Endodermal cell (in vitro differentiated cells): ENCODE measurements at regions not wholly inside any gene's neighbourhood (a gene's known extent, or its start where the extent isn't known, plus 50 kb on each side); places are given as distances from the start of the nearest gene placed in this dataset.
A peak's percentile ranks its signal among the peaks of the same experiment; 100 is the strongest.

Source experiments
- DNase-seq: peaks from one replicate; pipeline ENCODE4 v3.0.0-alpha.2; 2017
- H3K27ac ChIP-seq: 2 replicates; pipeline ENCODE4 v1.5.1; 2013; ENCODE audit warnings: mild to moderate bottlenecking, low read depth, low read length, moderate library complexity
- H3K27me3 ChIP-seq: 2 replicates; pipeline ENCODE4 v1.6.1; 2013; ENCODE audit warnings: mild to moderate bottlenecking, low read length, moderate library complexity; ENCODE audit not compliant: insufficient read depth, control insufficient read depth, poor library complexity, severe bottlenecking
- H3K36me3 ChIP-seq: 2 replicates; pipeline ENCODE4 v1.7.0; 2013; ENCODE audit warnings: mild to moderate bottlenecking, low read length, moderate library complexity; ENCODE audit not compliant: control insufficient read depth, insufficient read depth
- H3K4me1 ChIP-seq: one replicate; pipeline ENCODE4 v1.7.0; 2013; ENCODE audit warnings: low read length; ENCODE audit not compliant: control insufficient read depth, insufficient read depth
- H3K4me3 ChIP-seq: 2 replicates; pipeline ENCODE4 v1.5.1; 2013; ENCODE audit warnings: mild to moderate bottlenecking, low read length, moderate library complexity
- H3K9ac ChIP-seq: 2 replicates; pipeline ENCODE4 v1.6.1; 2013; ENCODE audit warnings: mild to moderate bottlenecking, low read length, moderate library complexity; ENCODE audit not compliant: poor library complexity, severe bottlenecking; ENCODE audit errors: extremely low read depth
- H3K9me3 ChIP-seq: 2 replicates; pipeline ENCODE4 v1.6.1; 2013; ENCODE audit warnings: mild to moderate bottlenecking, low read length, moderate library complexity; ENCODE audit not compliant: control insufficient read depth
- H3K27ac Mint-ChIP-seq: 2 replicates; pipeline ENCODE4 v1.8.0; 2020; ENCODE audit warnings: mixed read lengths
- H3K27me3 Mint-ChIP-seq: 2 replicates; pipeline ENCODE4 v1.8.0; 2021; ENCODE audit warnings: mild to moderate bottlenecking, mixed read lengths; ENCODE audit not compliant: insufficient read depth
- H3K36me3 Mint-ChIP-seq: 2 replicates; pipeline ENCODE4 v1.8.0; 2020; ENCODE audit warnings: low read depth, mixed read lengths
- H3K4me1 Mint-ChIP-seq: 2 replicates; pipeline ENCODE4 v1.8.0; 2020; ENCODE audit warnings: mixed read lengths
- H3K4me3 Mint-ChIP-seq: 2 replicates; pipeline ENCODE4 v1.8.0; 2020; ENCODE audit warnings: mild to moderate bottlenecking, moderate library complexity, mixed read lengths
- H3K9me3 Mint-ChIP-seq: 2 replicates; pipeline ENCODE4 v1.8.0; 2020; ENCODE audit warnings: mild to moderate bottlenecking, mixed read lengths
- WGBS, 2 experiments: methylation state at CpG; one replicate each; pipeline versions ENCODE4 v1.1.5 to v1.1.7; 2013; ENCODE audit warnings: missing lambda C conversion rate in 2 of 2, mixed read lengths in 1 of 2; ENCODE audit not compliant: insufficient coverage in 1 of 2, insufficient read length in 1 of 2; 5-methylcytosine and 5-hydroxymethylcytosine counted together
- TF ChIP-seq, protein P1 (sequence below): fragments of 200-600 bp; sonication (generic); conservative IDR thresholded peaks from 2 replicates; pipeline ENCODE4 v1.5.0; 2021; ENCODE audit warnings: antibody characterized with exemption, mild to moderate bottlenecking

GRCh38 chr4:126678618-126679017 lies 954.1 kb upstream of the INTU start:
- Mint-ChIP-seq H3K4me1 (peaks cover 7% of the 10 kb centered on the region), H3K4me3 (no peak overlapping the region), H3K36me3 (no peaks in the 10 kb centered on the region), H3K27me3 (no peaks in the 10 kb centered on the region), H3K27ac (no peak overlapping the region), H3K9me3 (no peaks in the 10 kb centered on the region)
- no peaks in the 10 kb centered on the region for H3K4me1 ChIP-seq
- peak overlapping the region; percentile 36 for H3K27ac ChIP-seq
- no peaks in the 10 kb centered on the region for H3K9me3 ChIP-seq
- 60 to 81% methylated on average over 1 to 2 of the region's 2 CpGs for WGBS, 2 experiments
- H3K27me3 ChIP-seq, result no peaks in the 10 kb centered on the region
- H3K9ac ChIP-seq, result no peak overlapping the region
- no peak for DNase-seq
- H3K4me3 ChIP-seq, result no peak overlapping the region
- H3K36me3 ChIP-seq, result no peaks in the 10 kb centered on the region
- TF ChIP-seq, protein P1, sequence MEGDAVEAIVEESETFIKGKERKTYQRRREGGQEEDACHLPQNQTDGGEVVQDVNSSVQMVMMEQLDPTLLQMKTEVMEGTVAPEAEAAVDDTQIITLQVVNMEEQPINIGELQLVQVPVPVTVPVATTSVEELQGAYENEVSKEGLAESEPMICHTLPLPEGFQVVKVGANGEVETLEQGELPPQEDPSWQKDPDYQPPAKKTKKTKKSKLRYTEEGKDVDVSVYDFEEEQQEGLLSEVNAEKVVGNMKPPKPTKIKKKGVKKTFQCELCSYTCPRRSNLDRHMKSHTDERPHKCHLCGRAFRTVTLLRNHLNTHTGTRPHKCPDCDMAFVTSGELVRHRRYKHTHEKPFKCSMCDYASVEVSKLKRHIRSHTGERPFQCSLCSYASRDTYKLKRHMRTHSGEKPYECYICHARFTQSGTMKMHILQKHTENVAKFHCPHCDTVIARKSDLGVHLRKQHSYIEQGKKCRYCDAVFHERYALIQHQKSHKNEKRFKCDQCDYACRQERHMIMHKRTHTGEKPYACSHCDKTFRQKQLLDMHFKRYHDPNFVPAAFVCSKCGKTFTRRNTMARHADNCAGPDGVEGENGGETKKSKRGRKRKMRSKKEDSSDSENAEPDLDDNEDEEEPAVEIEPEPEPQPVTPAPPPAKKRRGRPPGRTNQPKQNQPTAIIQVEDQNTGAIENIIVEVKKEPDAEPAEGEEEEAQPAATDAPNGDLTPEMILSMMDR, result no peak

DNA sequence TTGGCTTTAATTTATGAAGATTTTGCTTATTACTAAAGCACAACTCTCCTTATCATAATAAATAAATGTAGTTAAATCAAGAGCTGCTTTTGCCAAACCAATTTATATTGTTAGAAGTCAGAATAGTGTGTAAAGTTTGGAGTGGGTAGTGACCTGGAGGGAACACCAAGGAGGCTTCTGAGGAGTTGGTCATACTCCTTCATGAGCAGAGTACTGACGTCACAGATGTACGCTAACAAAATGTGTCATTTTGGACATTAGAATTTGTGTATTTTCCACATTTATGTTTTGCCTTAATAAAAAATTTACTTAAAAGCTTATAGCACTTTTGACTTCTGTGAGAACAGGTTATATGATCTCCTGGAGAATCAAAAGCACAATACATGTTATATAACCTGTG lies 953.5 kb upstream of the INTU start:
- 100% methylated on average over 2 of the region's 2 CpGs; no CpG with 5 or more reads in 1 of the 2 experiments for WGBS, 2 experiments
- no peaks in the 10 kb centered on the region for H3K27me3 Mint-ChIP-seq
- no peak overlapping the region for H3K9ac ChIP-seq
- peaks cover 4% of the 10 kb centered on the region for H3K4me1 Mint-ChIP-seq
- H3K9me3 Mint-ChIP-seq, result no peaks in the 10 kb centered on the region
- no peak overlapping the region for H3K4me3 ChIP-seq
- no peak overlapping the region for H3K27ac Mint-ChIP-seq
- H3K36me3 ChIP-seq, result no peaks in the 10 kb centered on the region
- DNase-seq, result no peak
- H3K4me3 Mint-ChIP-seq, result no peak overlapping the region
- no peaks in the 10 kb centered on the region for H3K36me3 Mint-ChIP-seq
- no peaks in the 10 kb centered on the region for H3K9me3 ChIP-seq
- TF ChIP-seq, protein P1, result no peak
- H3K4me1 ChIP-seq, result no peaks in the 10 kb centered on the region
- H3K27me3 ChIP-seq, result no peaks in the 10 kb centered on the region
- H3K27ac ChIP-seq, result no peak overlapping the region

GRCh38 chr4:126682250-126682649 lies 950.5 kb upstream of the INTU start:
- H3K4me1 Mint-ChIP-seq, result peaks cover 4% of the 10 kb centered on the region
- H3K4me3 Mint-ChIP-seq, result no peak overlapping the region
- no peaks in the 10 kb centered on the region for H3K9me3 Mint-ChIP-seq
- DNase-seq, result no peak
- H3K27ac Mint-ChIP-seq, result no peak overlapping the region
- H3K27me3 ChIP-seq, result no peaks in the 10 kb centered on the region
- no peaks in the 10 kb centered on the region for H3K4me1 ChIP-seq
- H3K9me3 ChIP-seq, result no peaks in the 10 kb centered on the region
- H3K36me3 Mint-ChIP-seq, result no peaks in the 10 kb centered on the region
- no peak overlapping the region for H3K4me3 ChIP-seq
- no peaks in the 10 kb centered on the region for H3K27me3 Mint-ChIP-seq
- TF ChIP-seq, protein P1, result no peak
- no peak overlapping the region for H3K27ac ChIP-seq
- no peaks in the 10 kb centered on the region for H3K36me3 ChIP-seq
- H3K9ac ChIP-seq, result no peak overlapping the region
